Thoracic aorta (tissue), 2 donors: ENCODE measurements at regions not wholly inside any gene's neighbourhood (a gene's known extent, or its start where the extent isn't known, plus 50 kb on each side); places are given as distances from the start of the nearest gene placed in this dataset.

Experiments used
- ATAC-seq: fragments of 150-250 bp; one replicate; pipeline ENCODE4 v1.8.0; 2017; ENCODE audit warnings: low read depth; ENCODE audit not compliant: insufficient number of reproducible peaks, low FRiP score
- DNase-seq: peaks from one replicate; pipeline ENCODE4 v3.0.0-alpha.2; 2020; ENCODE audit warnings: low spot score
- H3K27ac ChIP-seq, 2 donors: fragments of 200-600 bp; sonication (generic); 1 replicate in 1 of 2; 2 replicates in 1 of 2; pipeline ENCODE4 v1.5.1; 2016; ENCODE audit warnings: mild to moderate bottlenecking in 2 of 2, moderate library complexity in 2 of 2
- H3K27me3 ChIP-seq: fragments of 200-600 bp; sonication (generic); replicated peaks from 2 replicates; pipeline ENCODE4 v1.6.0; 2016; ENCODE audit warnings: mild to moderate bottlenecking; ENCODE audit not compliant: insufficient read depth
- H3K36me3 ChIP-seq: fragments of 200-600 bp; sonication (generic); one replicate; pipeline ENCODE4 v1.5.1; 2016
- H3K4me1 ChIP-seq, 2 donors: fragments of 200-600 bp; sonication (generic); 1 replicate in 1 of 2; 2 replicates in 1 of 2; pipeline versions ENCODE4 v1.5.1 to v1.6.0; 2016; ENCODE audit warnings: low read depth in 2 of 2, mild to moderate bottlenecking in 1 of 2; ENCODE audit not compliant: control insufficient read depth in 1 of 2
- H3K4me3 ChIP-seq: fragments of 200-600 bp; sonication (generic); 2 replicates; pipeline ENCODE4 v1.5.1; 2016; ENCODE audit warnings: mild to moderate bottlenecking
- H3K9me3 ChIP-seq: fragments of 200-600 bp; sonication (generic); 2 replicates; pipeline ENCODE4 v1.5.1; 2016
- CTCF ChIP-seq: fragments of 200-600 bp; sonication (generic); IDR thresholded peaks from one replicate; pipeline ENCODE4 v1.5.1; 2019; ENCODE audit warnings: antibody characterized with exemption

- no peak for ATAC-seq
- TF ChIP-seq CTCF: no peak
These were observed 548.3 kb upstream of the TBL1XR1 start for GRCh38 chr3:177745607-177746005.

DNA sequence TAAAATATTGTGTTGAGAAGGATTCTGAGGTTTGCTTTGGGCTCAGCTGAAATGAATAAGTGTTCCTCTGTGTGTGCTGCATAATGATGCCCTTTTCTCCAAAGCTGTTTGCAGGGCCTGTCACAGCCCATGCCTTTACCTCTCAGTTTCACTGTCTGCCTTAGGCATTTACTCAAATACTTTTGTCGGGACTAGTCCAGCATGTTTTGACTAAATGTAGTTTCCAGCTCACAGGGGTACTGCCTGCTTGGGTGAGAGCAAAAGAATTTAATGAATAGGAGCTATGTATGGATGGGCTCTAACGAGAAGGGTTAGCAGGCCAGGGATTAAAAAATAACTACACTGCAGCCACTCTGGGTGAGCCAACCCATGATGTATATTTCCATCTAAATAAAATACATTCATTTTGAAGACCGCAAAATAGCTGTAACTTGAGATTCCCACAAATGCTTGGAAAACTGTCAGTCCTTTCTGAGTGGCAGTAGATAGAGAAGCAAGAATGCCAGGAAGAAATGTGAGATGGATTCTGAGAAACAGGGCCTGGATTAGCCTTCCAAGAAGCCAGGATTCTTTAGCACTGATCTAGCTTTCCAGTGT is 549.2 kb upstream of the TBL1XR1 start:
- Histone ChIP-seq H3K4me3 (no peak overlapping the region), H3K27me3 (no peaks in the 10 kb centered on the region), H3K4me1 (peaks cover 8 to 26% of the 10 kb centered on the region in 2 donors), H3K9me3 (no peaks in the 10 kb centered on the region), H3K36me3 (no peaks in the 10 kb centered on the region), H3K27ac (peak overlapping the region in 1 of 2 donors; percentile 54)
- DNase-seq: no peak
- no peak for ATAC-seq
- TF ChIP-seq CTCF: no peak

More at GRCh38 chr3:177745607-177746005, 548.3 kb upstream of the TBL1XR1 start:
- no peaks in the 10 kb centered on the region for H3K36me3 ChIP-seq
- H3K4me1 ChIP-seq: peaks cover 8 to 26% of the 10 kb centered on the region in 2 donors
- no peak overlapping the region for H3K4me3 ChIP-seq
- no peak for DNase-seq
- peak overlapping the region in 1 of 2 donors; percentile 54 for H3K27ac ChIP-seq
- H3K9me3 ChIP-seq: no peaks in the 10 kb centered on the region
- no peaks in the 10 kb centered on the region for H3K27me3 ChIP-seq

DNA sequence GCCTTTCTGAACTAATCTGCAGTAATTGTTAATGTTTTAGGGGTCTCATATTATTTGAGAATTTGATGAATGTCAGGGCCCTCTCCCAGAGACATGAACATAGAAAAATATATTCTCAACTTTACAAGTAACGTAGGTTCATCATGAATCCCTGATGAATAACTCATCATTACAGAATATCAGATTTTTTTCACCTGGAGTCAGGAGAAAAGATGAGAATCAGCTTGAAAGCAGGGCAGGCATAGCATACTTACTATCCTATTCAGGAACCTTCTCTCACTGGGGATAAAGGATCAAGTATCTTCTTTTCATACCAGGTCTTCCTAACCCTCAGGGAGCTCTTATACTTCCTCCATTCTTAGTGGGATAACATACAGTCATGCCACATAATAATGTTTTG is 552.6 kb upstream of the TBL1XR1 start:
- peaks cover 16 to 38% of the 10 kb centered on the region in 2 donors for H3K4me1 ChIP-seq
- H3K9me3 ChIP-seq: no peaks in the 10 kb centered on the region
- H3K27ac ChIP-seq: no peak overlapping the region
- TF ChIP-seq CTCF: no peak
- no peaks in the 10 kb centered on the region for H3K27me3 ChIP-seq
- no peak for DNase-seq
- no peaks in the 10 kb centered on the region for H3K36me3 ChIP-seq
- no peak overlapping the region for H3K4me3 ChIP-seq
- ATAC-seq: no peak

GRCh38 chr3:177750436-177750835 is 553.2 kb upstream of the TBL1XR1 start:
- Histone ChIP-seq H3K27ac (no peak overlapping the region), H3K4me1 (peaks cover 12 to 32% of the 10 kb centered on the region in 2 donors), H3K27me3 (no peaks in the 10 kb centered on the region), H3K9me3 (no peaks in the 10 kb centered on the region), H3K4me3 (no peak overlapping the region), H3K36me3 (no peaks in the 10 kb centered on the region)
- DNase-seq (no peak), ATAC-seq (no peak)
- TF ChIP-seq CTCF: no peak

GRCh38 chr3:177751770-177752169 is 554.5 kb upstream of the TBL1XR1 start:
- ATAC-seq: no peak

More at GRCh38 chr3:177751770-177752169, 554.5 kb upstream of the TBL1XR1 start:
- Histone ChIP-seq H3K27me3 (no peaks in the 10 kb centered on the region), H3K9me3 (no peaks in the 10 kb centered on the region), H3K36me3 (no peaks in the 10 kb centered on the region), H3K4me3 (no peak overlapping the region), H3K4me1 (peaks cover 11 to 21% of the 10 kb centered on the region in 2 donors), H3K27ac (no peak overlapping the region)
- TF ChIP-seq CTCF: no peak
- no peak for DNase-seq
